Endodermal cell (in vitro differentiated cells): ENCODE measurements at regions not wholly inside any gene's neighbourhood (a gene's known extent, or its start where the extent isn't known, plus 50 kb on each side); places are given as distances from the start of the nearest gene placed in this dataset.

Experiments
- DNase-seq: peaks from one replicate; pipeline ENCODE4 v3.0.0-alpha.2; 2017
- H3K27ac ChIP-seq: 2 replicates; pipeline ENCODE4 v1.5.1; 2013; ENCODE audit warnings: mild to moderate bottlenecking, low read depth, low read length, moderate library complexity
- H3K27me3 ChIP-seq: 2 replicates; pipeline ENCODE4 v1.6.1; 2013; ENCODE audit warnings: mild to moderate bottlenecking, low read length, moderate library complexity; ENCODE audit not compliant: insufficient read depth, control insufficient read depth, poor library complexity, severe bottlenecking
- H3K36me3 ChIP-seq: 2 replicates; pipeline ENCODE4 v1.7.0; 2013; ENCODE audit warnings: mild to moderate bottlenecking, low read length, moderate library complexity; ENCODE audit not compliant: control insufficient read depth, insufficient read depth
- H3K4me1 ChIP-seq: one replicate; pipeline ENCODE4 v1.7.0; 2013; ENCODE audit warnings: low read length; ENCODE audit not compliant: control insufficient read depth, insufficient read depth
- H3K4me3 ChIP-seq: 2 replicates; pipeline ENCODE4 v1.5.1; 2013; ENCODE audit warnings: mild to moderate bottlenecking, low read length, moderate library complexity
- H3K9ac ChIP-seq: 2 replicates; pipeline ENCODE4 v1.6.1; 2013; ENCODE audit warnings: mild to moderate bottlenecking, low read length, moderate library complexity; ENCODE audit not compliant: poor library complexity, severe bottlenecking; ENCODE audit errors: extremely low read depth
- H3K9me3 ChIP-seq: 2 replicates; pipeline ENCODE4 v1.6.1; 2013; ENCODE audit warnings: mild to moderate bottlenecking, low read length, moderate library complexity; ENCODE audit not compliant: control insufficient read depth
- H3K27ac Mint-ChIP-seq: 2 replicates; pipeline ENCODE4 v1.8.0; 2020; ENCODE audit warnings: mixed read lengths
- H3K27me3 Mint-ChIP-seq: 2 replicates; pipeline ENCODE4 v1.8.0; 2021; ENCODE audit warnings: mild to moderate bottlenecking, mixed read lengths; ENCODE audit not compliant: insufficient read depth
- H3K36me3 Mint-ChIP-seq: 2 replicates; pipeline ENCODE4 v1.8.0; 2020; ENCODE audit warnings: low read depth, mixed read lengths
- H3K4me1 Mint-ChIP-seq: 2 replicates; pipeline ENCODE4 v1.8.0; 2020; ENCODE audit warnings: mixed read lengths
- H3K4me3 Mint-ChIP-seq: 2 replicates; pipeline ENCODE4 v1.8.0; 2020; ENCODE audit warnings: mild to moderate bottlenecking, moderate library complexity, mixed read lengths
- H3K9me3 Mint-ChIP-seq: 2 replicates; pipeline ENCODE4 v1.8.0; 2020; ENCODE audit warnings: mild to moderate bottlenecking, mixed read lengths
- CTCF ChIP-seq: fragments of 200-600 bp; sonication (generic); conservative IDR thresholded peaks from 2 replicates; pipeline ENCODE4 v1.5.0; 2021; ENCODE audit warnings: antibody characterized with exemption, mild to moderate bottlenecking
- WGBS, 2 experiments: methylation state at CpG; one replicate each; pipeline versions ENCODE4 v1.1.5 to v1.1.7; 2013; ENCODE audit warnings: missing lambda C conversion rate in 2 of 2, mixed read lengths in 1 of 2; ENCODE audit not compliant: insufficient coverage in 1 of 2, insufficient read length in 1 of 2; 5-methylcytosine and 5-hydroxymethylcytosine counted together

GRCh38 chr16:58904291-58904690, 170.2 kb upstream of the GOT2 start:
- no peaks in the 10 kb centered on the region for H3K27me3 Mint-ChIP-seq
- no peak for DNase-seq
- Histone ChIP-seq H3K4me1 (no peaks in the 10 kb centered on the region), H3K4me3 (no peak overlapping the region), H3K27me3 (no peaks in the 10 kb centered on the region), H3K9me3 (peaks cover 4% of the 10 kb centered on the region), H3K36me3 (no peaks in the 10 kb centered on the region), H3K9ac (no peak overlapping the region), H3K27ac (no peak overlapping the region)
- no peaks in the 10 kb centered on the region for H3K36me3 Mint-ChIP-seq
- 95% methylated on average over 4 of the region's 4 CpGs; no CpG with 5 or more reads in 1 of the 2 experiments for WGBS, 2 experiments
- H3K27ac Mint-ChIP-seq = no peak overlapping the region
- no peaks in the 10 kb centered on the region for H3K9me3 Mint-ChIP-seq
- H3K4me3 Mint-ChIP-seq = no peak overlapping the region
- no peak for TF ChIP-seq CTCF
- H3K4me1 Mint-ChIP-seq = peaks cover 1% of the 10 kb centered on the region

DNA sequence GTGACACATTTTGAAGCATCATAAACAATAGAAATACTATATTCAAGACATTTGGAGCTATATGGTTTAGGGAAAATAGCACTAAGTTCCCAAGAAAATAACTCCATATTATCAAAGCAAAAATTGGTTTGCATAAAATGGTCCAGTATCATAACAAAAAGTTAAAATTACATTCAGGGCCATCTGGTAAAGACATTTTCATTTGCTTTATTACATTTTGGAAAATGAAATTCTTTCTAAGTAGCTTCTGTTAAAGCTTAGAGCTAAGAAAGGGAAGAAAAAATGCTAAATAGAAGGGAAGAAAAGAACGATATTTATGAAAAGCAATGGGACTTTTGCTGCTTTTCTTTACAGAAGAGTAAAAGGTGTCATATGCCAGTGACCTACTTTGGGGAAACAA, 155.4 kb upstream of the GOT2 start:
- Mint-ChIP-seq H3K4me1 (no peaks in the 10 kb centered on the region), H3K27ac (no peak overlapping the region), H3K4me3 (no peak overlapping the region), H3K9me3 (no peaks in the 10 kb centered on the region), H3K36me3 (no peaks in the 10 kb centered on the region), H3K27me3 (no peaks in the 10 kb centered on the region)
- H3K9ac ChIP-seq = no peak overlapping the region
- H3K4me1 ChIP-seq = no peaks in the 10 kb centered on the region
- H3K27me3 ChIP-seq = no peaks in the 10 kb centered on the region
- H3K9me3 ChIP-seq = no peaks in the 10 kb centered on the region
- no peak for TF ChIP-seq CTCF
- no peak for DNase-seq
- H3K36me3 ChIP-seq = no peaks in the 10 kb centered on the region
- no peak overlapping the region for H3K4me3 ChIP-seq
- 89 to 92% methylated on average over 1 of the region's 1 CpG for WGBS, 2 experiments
- no peak overlapping the region for H3K27ac ChIP-seq

DNA sequence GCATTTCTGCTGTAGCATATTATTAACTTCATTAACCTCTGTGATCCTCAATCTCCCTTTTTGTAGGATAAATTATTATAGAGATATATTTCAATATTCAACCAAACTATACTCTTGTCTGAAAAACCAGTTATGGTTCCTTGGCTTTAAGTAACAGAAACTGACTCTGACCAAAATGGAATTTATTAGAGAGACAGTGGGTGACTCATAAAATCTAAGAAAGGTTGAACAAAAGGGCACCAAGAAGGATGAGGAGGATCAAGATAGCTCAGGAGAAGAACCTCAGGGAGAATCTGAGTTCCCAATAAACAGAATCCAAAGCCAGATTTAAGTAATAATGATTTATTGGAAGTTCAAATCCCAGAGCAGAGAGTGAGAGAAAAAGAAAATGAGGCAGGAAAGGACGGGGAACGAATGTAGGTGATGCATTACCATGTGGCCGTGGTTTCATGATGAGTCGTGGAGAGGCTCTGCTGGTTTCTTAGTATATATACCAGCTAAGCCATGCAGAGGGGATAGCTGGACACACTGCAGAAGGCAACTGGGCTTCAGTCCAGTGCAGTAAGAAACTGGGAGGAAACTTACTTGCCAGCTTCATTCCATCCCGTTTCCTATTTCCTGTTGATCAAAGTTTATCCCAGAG, 151.5 kb upstream of the GOT2 start:
- no peak for TF ChIP-seq CTCF
- H3K4me1 ChIP-seq = no peaks in the 10 kb centered on the region
- DNase-seq = no peak
- H3K4me3 ChIP-seq = no peak overlapping the region
- no peaks in the 10 kb centered on the region for H3K27me3 ChIP-seq
- no peak overlapping the region for H3K27ac ChIP-seq
- Mint-ChIP-seq H3K4me1 (no peaks in the 10 kb centered on the region), H3K4me3 (no peak overlapping the region), H3K27ac (no peak overlapping the region), H3K9me3 (no peaks in the 10 kb centered on the region), H3K36me3 (no peaks in the 10 kb centered on the region), H3K27me3 (no peaks in the 10 kb centered on the region)
- WGBS, 2 experiments = 96% methylated on average over 5 of the region's 5 CpGs
- no peaks in the 10 kb centered on the region for H3K36me3 ChIP-seq
- no peak overlapping the region for H3K9ac ChIP-seq
- no peaks in the 10 kb centered on the region for H3K9me3 ChIP-seq
